Activated naive CD4-positive, alpha-beta T cell treated with anti-CD3 and anti-CD28 coated beads, Interleukin-2, amount 50 U/mL, for 72 hours (primary cell): ENCODE measurements at regions not wholly inside any gene's neighbourhood (a gene's known extent, or its start where the extent isn't known, plus 50 kb on each side); places are given as distances from the start of the nearest gene placed in this dataset.

Experiments used
- ATAC-seq, 2 donors: fragments of 150-1000 bp; cut with Tn5 transposase; 2 replicates each; pipeline ENCODE4 v1.10.0; 2021; ENCODE audit warnings: mild to moderate bottlenecking in 2 of 2, moderate library complexity in 2 of 2
- DNase-seq, 2 donors: peaks; one replicate each; pipeline ENCODE4 v3.0.0; 2021 to 2022; ENCODE audit warnings: low spot score in 2 of 2
- H3K27ac Mint-ChIP-seq, 2 donors: one replicate each; pipeline ENCODE4 v1.8.0; 2022; ENCODE audit warnings: mild to moderate bottlenecking in 2 of 2, mixed read lengths in 2 of 2
- H3K36me3 Mint-ChIP-seq, 2 donors: one replicate each; pipeline ENCODE4 v1.8.0; 2022; ENCODE audit warnings: mixed read lengths in 2 of 2
- H3K9me3 Mint-ChIP-seq, 2 donors: one replicate each; pipeline ENCODE4 v1.8.0; 2022; ENCODE audit warnings: mixed read lengths in 2 of 2

- DNase-seq (no peak), ATAC-seq (no peak)
- no peak overlapping the region for H3K27ac Mint-ChIP-seq
Measured at GRCh38 chr12:105449431-105449830, 118.9 kb downstream of the C12orf75 start.

GRCh38 chr12:105451211-105451610, 120.7 kb downstream of the C12orf75 start:
- H3K9me3 Mint-ChIP-seq, result no peaks in the 10 kb centered on the region
- H3K27ac Mint-ChIP-seq, result no peak overlapping the region
- ATAC-seq (no peak), DNase-seq (no peak)
- no peaks in the 10 kb centered on the region for H3K36me3 Mint-ChIP-seq

More at GRCh38 chr12:105449431-105449830, 118.9 kb downstream of the C12orf75 start:
- Mint-ChIP-seq H3K36me3 (no peaks in the 10 kb centered on the region), H3K9me3 (no peaks in the 10 kb centered on the region)

- DNase-seq (no peak), ATAC-seq (no peak)
- Mint-ChIP-seq H3K9me3 (no peaks in the 10 kb centered on the region), H3K36me3 (no peaks in the 10 kb centered on the region), H3K27ac (no peak overlapping the region)
Measured at GRCh38 chr12:105451798-105452197, 121.3 kb downstream of the C12orf75 start.

GRCh38 chr12:105453316-105453715, 122.8 kb downstream of the C12orf75 start:
- no peaks in the 10 kb centered on the region for H3K36me3 Mint-ChIP-seq
- peaks cover 2 to 3% of the 10 kb centered on the region in 2 donors for H3K9me3 Mint-ChIP-seq
- ATAC-seq, result no peak
- no peak for DNase-seq
- no peak overlapping the region for H3K27ac Mint-ChIP-seq

GRCh38 chr12:105454688-105455087, 124.2 kb downstream of the C12orf75 start:
- H3K36me3 Mint-ChIP-seq, result no peaks in the 10 kb centered on the region
- H3K27ac Mint-ChIP-seq, result no peak overlapping the region
- peaks cover 8 to 9% of the 10 kb centered on the region in 2 donors for H3K9me3 Mint-ChIP-seq
- DNase-seq (no peak), ATAC-seq (no peak)

- Mint-ChIP-seq H3K9me3 (peaks cover 8 to 9% of the 10 kb centered on the region in 2 donors), H3K27ac (no peak overlapping the region)
- no peak for ATAC-seq
Measured at GRCh38 chr12:105455261-105455660, 124.8 kb downstream of the C12orf75 start.

GRCh38 chr12:105457026-105457425, 126.5 kb downstream of the C12orf75 start:
- H3K36me3 Mint-ChIP-seq, result no peaks in the 10 kb centered on the region
- peaks cover 8 to 9% of the 10 kb centered on the region in 2 donors for H3K9me3 Mint-ChIP-seq
- DNase-seq (no peak), ATAC-seq (no peak)
- H3K27ac Mint-ChIP-seq, result no peak overlapping the region

More at GRCh38 chr12:105455261-105455660, 124.8 kb downstream of the C12orf75 start:
- DNase-seq, result no peak
- H3K36me3 Mint-ChIP-seq, result no peaks in the 10 kb centered on the region

GRCh38 chr12:105459760-105460330, 129.4 kb downstream of the C12orf75 start:
- Mint-ChIP-seq H3K36me3 (no peaks in the 10 kb centered on the region), H3K9me3 (peaks cover 8 to 9% of the 10 kb centered on the region in 2 donors), H3K27ac (no peak overlapping the region)
- no peak for DNase-seq
- ATAC-seq, result no peak

- H3K9me3 Mint-ChIP-seq, result peaks cover 8 to 9% of the 10 kb centered on the region in 2 donors
- H3K27ac Mint-ChIP-seq, result no peak overlapping the region
- H3K36me3 Mint-ChIP-seq, result no peaks in the 10 kb centered on the region
- DNase-seq, result no peak
- ATAC-seq, result no peak
Measured at GRCh38 chr12:105461271-105461943, 130.9 kb downstream of the C12orf75 start.

GRCh38 chr12:105461944-105462762, 131.7 kb downstream of the C12orf75 start:
- Mint-ChIP-seq H3K36me3 (no peaks in the 10 kb centered on the region), H3K27ac (no peak overlapping the region), H3K9me3 (peaks cover 8 to 9% of the 10 kb centered on the region in 2 donors)
- no peak for ATAC-seq
- no peak for DNase-seq

- H3K27ac Mint-ChIP-seq, result no peak overlapping the region
- peaks cover 8 to 9% of the 10 kb centered on the region in 2 donors for H3K9me3 Mint-ChIP-seq
- ATAC-seq (no peak), DNase-seq (no peak)
- no peaks in the 10 kb centered on the region for H3K36me3 Mint-ChIP-seq
Measured at GRCh38 chr12:105462831-105463230, 132.3 kb downstream of the C12orf75 start.

- ATAC-seq (no peak), DNase-seq (no peak)
- Mint-ChIP-seq H3K27ac (no peak overlapping the region), H3K36me3 (no peaks in the 10 kb centered on the region), H3K9me3 (no peaks in the 10 kb centered on the region)
Measured at GRCh38 chr12:105464406-105464805, 133.9 kb downstream of the C12orf75 start.

GRCh38 chr12:105466231-105466900, 135.9 kb downstream of the C12orf75 start:
- ATAC-seq, result no peak
- DNase-seq, result no peak
- Mint-ChIP-seq H3K36me3 (no peaks in the 10 kb centered on the region), H3K27ac (no peak overlapping the region), H3K9me3 (no peaks in the 10 kb centered on the region)

- Mint-ChIP-seq H3K36me3 (no peaks in the 10 kb centered on the region), H3K27ac (no peak overlapping the region), H3K9me3 (no peaks in the 10 kb centered on the region)
- ATAC-seq (no peak), DNase-seq (no peak)
Measured at GRCh38 chr12:105466901-105467598, 136.6 kb downstream of the C12orf75 start.

- Mint-ChIP-seq H3K36me3 (no peaks in the 10 kb centered on the region), H3K27ac (no peak overlapping the region), H3K9me3 (no peaks in the 10 kb centered on the region)
- no peak for ATAC-seq
- no peak for DNase-seq
Measured at GRCh38 chr12:105467710-105468366, 137.3 kb downstream of the C12orf75 start.

GRCh38 chr12:105468464-105468863, 138.0 kb downstream of the C12orf75 start:
- no peaks in the 10 kb centered on the region for H3K36me3 Mint-ChIP-seq
- no peak for ATAC-seq
- no peak for DNase-seq
- H3K9me3 Mint-ChIP-seq, result no peaks in the 10 kb centered on the region
- H3K27ac Mint-ChIP-seq, result no peak overlapping the region
